GM12873 (cell line): ENCODE measurements at regions not wholly inside any gene's neighbourhood (a gene's known extent, or its start where the extent isn't known, plus 50 kb on each side); places are given as distances from the start of the nearest gene placed in this dataset.

ENCODE experiments used
- CTCF ChIP-seq: IDR thresholded peaks from 2 replicates; pipeline ENCODE4 v1.5.1; 2012; ENCODE audit warnings: low read depth, mild to moderate bottlenecking, moderate library complexity, low read length, control low read depth; ENCODE audit not compliant: insufficient read depth; ENCODE audit errors: missing control alignments

- TF ChIP-seq CTCF, result no peak
Observed at GRCh38 chr6:82521369-82521768, 157.8 kb downstream of the TPBG start.

- no peak for TF ChIP-seq CTCF
Observed at GRCh38 chr6:82521861-82522260, 158.2 kb downstream of the TPBG start.

GRCh38 chr6:82524031-82524430, 160.4 kb downstream of the TPBG start:
- no peak for TF ChIP-seq CTCF

- no peak for TF ChIP-seq CTCF
Observed at GRCh38 chr6:82525775-82526495, 162.3 kb downstream of the TPBG start.

GRCh38 chr6:82534876-82535275, 171.3 kb downstream of the TPBG start:
- no peak for TF ChIP-seq CTCF

GRCh38 chr6:82551831-82552230, 188.2 kb downstream of the TPBG start:
- no peak for TF ChIP-seq CTCF

GRCh38 chr6:82553863-82554531, 190.4 kb downstream of the TPBG start:
- no peak for TF ChIP-seq CTCF
